HEK293 (cell line): ENCODE measurements at regions not wholly inside any gene's neighbourhood (a gene's known extent, or its start where the extent isn't known, plus 50 kb on each side); places are given as distances from the start of the nearest gene placed in this dataset.

Experiments
- CTCF ChIA-PET: fragments of 350-600 bp; formaldehyde crosslinking; extraction: SDS; loops from one replicate; lab custom pipeline; 2021; ENCODE audit warnings: antibody characterized with exemption; lab: Yijun Ruan, JAX
- POLR2A ChIA-PET: fragments of 300-600 bp; formaldehyde crosslinking; extraction: SDS; loops from one replicate; lab custom pipeline; 2020; ENCODE audit warnings: antibody characterized with exemption, inconsistent platforms; lab: Yijun Ruan, JAX
- H3K27ac ChIP-seq: fragments of 200-500 bp; sonication (Bioruptor generic); 2 replicates; pipeline ENCODE4 v1.5.1; 2014; ENCODE audit warnings: low read depth, low read length, control low read depth, inconsistent platforms; ENCODE audit errors: extremely low read depth
- H3K36me3 ChIP-seq, 2 experiments: fragments of 200-500 bp in 1 of 2; sonication (Bioruptor generic) in 1 of 2; 1 replicate in 1 of 2; 2 replicates in 1 of 2; pipeline ENCODE4 v1.5.1; 2014 to 2017; ENCODE audit warnings: inconsistent platforms in 2 of 2, low read length in 2 of 2; ENCODE audit not compliant: control insufficient read depth in 2 of 2, insufficient read depth in 1 of 2
- H3K4me1 ChIP-seq: fragments of 200-500 bp; sonication (Bioruptor generic); 2 replicates; pipeline ENCODE4 v1.5.1; 2014; ENCODE audit warnings: mild to moderate bottlenecking, low read length, inconsistent platforms; ENCODE audit not compliant: control insufficient read depth, insufficient read depth
- H3K4me3 ChIP-seq: 2 replicates; pipeline ENCODE4 v1.5.1; 2011; ENCODE audit warnings: low read depth, mild to moderate bottlenecking, control low read depth, low read length, moderate library complexity
- H3K9me3 ChIP-seq: fragments of 200-500 bp; sonication (Bioruptor generic); 2 replicates; pipeline ENCODE4 v1.5.1; 2014; ENCODE audit warnings: low read depth, low read length, inconsistent platforms; ENCODE audit not compliant: control insufficient read depth, insufficient read depth
- BCL6B ChIP-seq: fragments of 450-650 bp; formaldehyde crosslinking; IDR thresholded peaks from 2 replicates; pipeline ENCODE4 v1.5.1; 2017; ENCODE audit warnings: missing biosample characterization, missing genetic modification characterization
- ELK4 ChIP-seq: IDR thresholded peaks from 2 replicates; pipeline ENCODE4 v1.6.1; 2011; ENCODE audit warnings: mild to moderate bottlenecking, low read depth, low read length, borderline replicate concordance
- GLI4 ChIP-seq: fragments of 450-650 bp; formaldehyde crosslinking; IDR thresholded peaks from 2 replicates; pipeline ENCODE4 v1.5.1; 2016; ENCODE audit warnings: missing biosample characterization, missing genetic modification characterization
- HOXC10 ChIP-seq: sonication (generic); formaldehyde crosslinking; IDR thresholded peaks from 2 replicates; pipeline ENCODE4 v1.8.1; 2023; ENCODE audit warnings: mild to moderate bottlenecking, missing genetic modification reagents
- KLF8 ChIP-seq: fragments of 450-650 bp; formaldehyde crosslinking; IDR thresholded peaks from 2 replicates; pipeline ENCODE4 v1.5.1; 2016; ENCODE audit warnings: missing biosample characterization, missing genetic modification characterization
- PRDM1 ChIP-seq: fragments of 450-650 bp; formaldehyde crosslinking; IDR thresholded peaks from 2 replicates; pipeline ENCODE4; 2016; ENCODE audit warnings: missing biosample characterization, missing genetic modification characterization
- TSHZ1 ChIP-seq: fragments of 450-650 bp; formaldehyde crosslinking; IDR thresholded peaks from 2 replicates; pipeline ENCODE4 v1.5.1; 2016; ENCODE audit warnings: missing biosample characterization, missing genetic modification characterization, borderline replicate concordance
- WT1 ChIP-seq: fragments of 450-650 bp; formaldehyde crosslinking; IDR thresholded peaks from 2 replicates; pipeline ENCODE4 v1.5.1; 2016; ENCODE audit warnings: missing biosample characterization, missing genetic modification characterization
- ZBTB17 ChIP-seq: fragments of 450-650 bp; formaldehyde crosslinking; IDR thresholded peaks from 2 replicates; pipeline ENCODE4 v1.5.1; 2016; ENCODE audit warnings: missing biosample characterization, missing genetic modification characterization
- ZBTB21 ChIP-seq: fragments of 450-650 bp; formaldehyde crosslinking; IDR thresholded peaks from 2 replicates; pipeline ENCODE4 v1.5.1; 2017; ENCODE audit warnings: missing biosample characterization, missing genetic modification characterization
- ZBTB7A ChIP-seq: fragments of 450-650 bp; formaldehyde crosslinking; IDR thresholded peaks from 2 replicates; pipeline ENCODE4 v1.5.1; 2016; ENCODE audit warnings: low read depth, missing biosample characterization, missing genetic modification characterization
- ZFHX2 ChIP-seq: fragments of 450-650 bp; formaldehyde crosslinking; conservative IDR thresholded peaks from 2 replicates; pipeline ENCODE4 v1.5.1; 2016; ENCODE audit warnings: missing biosample characterization, missing genetic modification characterization
- ZFP37 ChIP-seq: fragments of 450-650 bp; formaldehyde crosslinking; IDR thresholded peaks from 2 replicates; pipeline ENCODE4 v1.5.1; 2016; ENCODE audit warnings: missing biosample characterization, missing genetic modification characterization
- ZNF157 ChIP-seq: fragments of 450-650 bp; formaldehyde crosslinking; IDR thresholded peaks from 2 replicates; pipeline ENCODE4 v1.5.1; 2016; ENCODE audit warnings: missing biosample characterization, missing genetic modification characterization
- ZNF274 ChIP-seq, 2 experiments: fragments of 200-500 bp in 1 of 2; fragments of 450-650 bp in 1 of 2; sonication (Bioruptor generic) in 1 of 2; formaldehyde crosslinking in 1 of 2; IDR thresholded peaks; 2 replicates each; pipeline versions ENCODE4 v1.5.1 to v1.6.1; 2014 to 2016; ENCODE audit warnings: borderline replicate concordance in 1 of 2, inconsistent platforms in 1 of 2, low read length in 1 of 2, missing biosample characterization in 1 of 2, missing genetic modification characterization in 1 of 2
- ZNF280C ChIP-seq: fragments of 450-650 bp; formaldehyde crosslinking; IDR thresholded peaks from 2 replicates; pipeline ENCODE4 v1.5.1; 2016; ENCODE audit warnings: missing biosample characterization, missing genetic modification characterization
- ZNF48 ChIP-seq: fragments of 450-650 bp; formaldehyde crosslinking; IDR thresholded peaks from 2 replicates; pipeline ENCODE4 v1.5.1; 2016; ENCODE audit warnings: missing biosample characterization, missing genetic modification characterization
- ZNF513 ChIP-seq: fragments of 450-650 bp; IDR thresholded peaks from 2 replicates; pipeline ENCODE4 v1.5.1; 2018; ENCODE audit warnings: missing biosample characterization, missing genetic modification characterization
- ZNF610 ChIP-seq: fragments of 450-650 bp; formaldehyde crosslinking; IDR thresholded peaks from 2 replicates; pipeline ENCODE4 v1.5.1; 2016; ENCODE audit warnings: missing biosample characterization, missing genetic modification characterization, borderline replicate concordance
- ZNF654 ChIP-seq: fragments of 450-650 bp; formaldehyde crosslinking; IDR thresholded peaks from 2 replicates; pipeline ENCODE4 v1.5.1; 2016; ENCODE audit warnings: low read depth, missing biosample characterization, missing genetic modification characterization
- ZNF791 ChIP-seq: fragments of 450-650 bp; formaldehyde crosslinking; IDR thresholded peaks from 2 replicates; pipeline ENCODE4 v1.5.1; 2016; ENCODE audit warnings: missing biosample characterization, missing genetic modification characterization

- no peak for TF ChIP-seq ZNF513 (tag by site-specific recombination)
- no peak for TF ChIP-seq ZFP37 (tag by site-specific recombination)
These were observed 57.7 kb downstream of the ARF6 start (continued) for GRCh38 chr14:49950275-49951228.

- H3K27ac ChIP-seq, result no peak overlapping the region
- peaks cover 24% of the 10 kb centered on the region for H3K4me1 ChIP-seq
- no peak for TF ChIP-seq ZNF48 (tag by site-specific recombination)
- TF ChIP-seq GLI4 (tag by site-specific recombination), result no peak
- TF ChIP-seq WT1, result no peak
- TF ChIP-seq ZBTB7A (tag by site-specific recombination), result no peak
- TF ChIP-seq ZNF610 (tag by site-specific recombination), result no peak
- no peak for TF ChIP-seq ZNF274 (IDR thresholded peaks at IDR 0.05; ENCODE audit: low read length)
- TF ChIP-seq ZNF274 (tag by site-specific recombination; IDR thresholded peaks at IDR 0.05; ENCODE audit: borderline replicate concordance), result no peak
- no peak for TF ChIP-seq ZBTB17 (tag by site-specific recombination)
- TF ChIP-seq ZNF157, result no peak
- TF ChIP-seq TSHZ1 (tag by site-specific recombination), result no peak
- TF ChIP-seq HOXC10, result no peak
- no peak for TF ChIP-seq KLF8 (tag by site-specific recombination)
- TF ChIP-seq ZFHX2 (tag by site-specific recombination), result no peak
- no peak for TF ChIP-seq ZNF791 (tag by site-specific recombination)
- TF ChIP-seq ZBTB21 (tag by site-specific recombination), result no peak
- no peak for TF ChIP-seq ELK4
- TF ChIP-seq PRDM1 (tag by site-specific recombination), result no peak
- TF ChIP-seq ZNF280C (tag by site-specific recombination), result no peak
- no peak for TF ChIP-seq ZNF654 (tag by site-specific recombination)
- TF ChIP-seq BCL6B, result no peak
- H3K4me3 ChIP-seq, result no peak overlapping the region
- no peaks in the 10 kb centered on the region for H3K36me3 ChIP-seq
- H3K9me3 ChIP-seq, result no peaks in the 10 kb centered on the region
- ChIA-PET CTCF (interaction anchor here (0.6 to 0.8 kb wide), 2 partner anchors 8 to 99 kb away, joined by 3 read pairs; partner anchors contain the start of gene NEMF), POLR2A (no interaction called here)
These were observed 58.3 kb downstream of the ARF6 start for GRCh38 chr14:49951229-49951607.
